Skeletal muscle tissue (tissue), 3 donors: ENCODE measurements at regions not wholly inside any gene's neighbourhood (a gene's known extent, or its start where the extent isn't known, plus 50 kb on each side); places are given as distances from the start of the nearest gene placed in this dataset.

ENCODE experiments used
- H3K27ac ChIP-seq: one replicate; pipeline ENCODE4 v1.7.0; 2013; ENCODE audit warnings: mild to moderate bottlenecking, low read depth, low read length, inconsistent platforms
- H3K27me3 ChIP-seq, 3 donors: one replicate each; pipeline ENCODE4 v1.7.0; 2013; ENCODE audit warnings: low read length in 3 of 3; ENCODE audit not compliant: control insufficient read depth in 3 of 3, insufficient read depth in 3 of 3
- H3K36me3 ChIP-seq, 3 donors: one replicate each; pipeline ENCODE4 v1.7.0; 2013; ENCODE audit warnings: low read length in 3 of 3; ENCODE audit not compliant: control insufficient read depth in 3 of 3, insufficient read depth in 3 of 3
- H3K4me1 ChIP-seq, 3 donors: one replicate each; pipeline ENCODE4 v1.7.0; 2013; ENCODE audit warnings: low read length in 3 of 3, mild to moderate bottlenecking in 3 of 3; ENCODE audit not compliant: control insufficient read depth in 3 of 3, insufficient read depth in 3 of 3
- H3K4me3 ChIP-seq, 3 donors: one replicate each; pipeline ENCODE4 v1.7.0; 2013; ENCODE audit warnings: low read length in 3 of 3
- H3K9ac ChIP-seq, 3 donors: one replicate each; pipeline ENCODE4 v1.7.0; 2013; ENCODE audit warnings: low read length in 3 of 3, mild to moderate bottlenecking in 3 of 3, moderate library complexity in 2 of 3, low read depth in 1 of 3
- H3K9me3 ChIP-seq, 3 donors: one replicate each; pipeline ENCODE4 v1.7.0; 2013; ENCODE audit warnings: low read length in 3 of 3; ENCODE audit not compliant: control insufficient read depth in 3 of 3
- donor health status: Osteomylitis.

GRCh38 chr1:30318864-30319718 lies 404.3 kb downstream of the MATN1 start:
- no peak overlapping the region for H3K4me3 ChIP-seq
- H3K27me3 ChIP-seq: peaks cover 10 to 15% (median 12%) of the 10 kb centered on the region in 3 donors
- H3K9me3 ChIP-seq: peaks cover 0 to 5% (median 4%) of the 10 kb centered on the region in 3 donors
- no peaks in the 10 kb centered on the region for H3K36me3 ChIP-seq
- H3K4me1 ChIP-seq: peaks cover 0 to 9% (median 4%) of the 10 kb centered on the region in 3 donors
- no peak overlapping the region for H3K9ac ChIP-seq
- no peak overlapping the region for H3K27ac ChIP-seq

- Histone ChIP-seq H3K9me3 (peaks cover 0 to 5% (median 4%) of the 10 kb centered on the region in 3 donors), H3K9ac (no peak overlapping the region), H3K27ac (no peak overlapping the region), H3K36me3 (no peaks in the 10 kb centered on the region), H3K4me3 (no peak overlapping the region), H3K4me1 (peaks cover 0 to 9% (median 4%) of the 10 kb centered on the region in 3 donors), H3K27me3 (peaks cover 10 to 15% (median 12%) of the 10 kb centered on the region in 3 donors)
These were observed 405.0 kb downstream of the MATN1 start for GRCh38 chr1:30318413-30318812.

- peaks cover 12 to 15% (median 14%) of the 10 kb centered on the region in 3 donors for H3K27me3 ChIP-seq
- peaks cover 0 to 5% (median 4%) of the 10 kb centered on the region in 3 donors for H3K9me3 ChIP-seq
- H3K4me1 ChIP-seq: peaks cover 0 to 9% (median 4%) of the 10 kb centered on the region in 3 donors
- no peak overlapping the region for H3K4me3 ChIP-seq
- no peaks in the 10 kb centered on the region for H3K36me3 ChIP-seq
- H3K9ac ChIP-seq: no peak overlapping the region
- no peak overlapping the region for H3K27ac ChIP-seq
These were observed 405.5 kb downstream of the MATN1 start for GRCh38 chr1:30317921-30318320.

- H3K27me3 ChIP-seq: peaks cover 12 to 15% (median 14%) of the 10 kb centered on the region in 3 donors
- no peak overlapping the region for H3K27ac ChIP-seq
- no peak overlapping the region for H3K9ac ChIP-seq
- H3K4me3 ChIP-seq: no peak overlapping the region
- peaks cover 0 to 7% (median 3%) of the 10 kb centered on the region in 3 donors for H3K4me1 ChIP-seq
- H3K36me3 ChIP-seq: no peaks in the 10 kb centered on the region
- H3K9me3 ChIP-seq: peaks cover 0 to 5% (median 4%) of the 10 kb centered on the region in 3 donors
These were observed 407.3 kb downstream of the MATN1 start for GRCh38 chr1:30316056-30316455.

GRCh38 chr1:30315185-30315960 lies 408.0 kb downstream of the MATN1 start:
- H3K9me3 ChIP-seq: peaks cover 0 to 5% (median 4%) of the 10 kb centered on the region in 3 donors
- peaks cover 0 to 1% (median 0%) of the 10 kb centered on the region in 3 donors for H3K4me1 ChIP-seq
- H3K27ac ChIP-seq: no peak overlapping the region
- no peak overlapping the region for H3K4me3 ChIP-seq
- no peak overlapping the region for H3K9ac ChIP-seq
- H3K36me3 ChIP-seq: no peaks in the 10 kb centered on the region
- H3K27me3 ChIP-seq: peaks cover 12 to 15% (median 14%) of the 10 kb centered on the region in 3 donors

- Histone ChIP-seq H3K9me3 (peaks cover 0 to 5% (median 4%) of the 10 kb centered on the region in 3 donors), H3K4me1 (no peaks in the 10 kb centered on the region), H3K36me3 (no peaks in the 10 kb centered on the region), H3K9ac (no peak overlapping the region), H3K27ac (no peak overlapping the region), H3K4me3 (no peak overlapping the region), H3K27me3 (peaks cover 12 to 15% (median 14%) of the 10 kb centered on the region in 3 donors)
These were observed 408.8 kb downstream of the MATN1 start for GRCh38 chr1:30314591-30314990.

- H3K9me3 ChIP-seq: peaks cover 0 to 5% (median 4%) of the 10 kb centered on the region in 3 donors
- no peaks in the 10 kb centered on the region for H3K4me1 ChIP-seq
- no peak overlapping the region for H3K9ac ChIP-seq
- no peak overlapping the region for H3K4me3 ChIP-seq
- no peaks in the 10 kb centered on the region for H3K36me3 ChIP-seq
- peaks cover 10 to 15% (median 14%) of the 10 kb centered on the region in 3 donors for H3K27me3 ChIP-seq
- H3K27ac ChIP-seq: no peak overlapping the region
These were observed 409.8 kb downstream of the MATN1 start for GRCh38 chr1:30313584-30313983.

GRCh38 chr1:30313176-30313575 lies 410.2 kb downstream of the MATN1 start:
- Histone ChIP-seq H3K9me3 (peaks cover 0 to 5% (median 4%) of the 10 kb centered on the region in 3 donors), H3K4me1 (no peaks in the 10 kb centered on the region), H3K27me3 (peaks cover 10 to 15% (median 14%) of the 10 kb centered on the region in 3 donors), H3K27ac (no peak overlapping the region), H3K9ac (no peak overlapping the region), H3K4me3 (no peak overlapping the region), H3K36me3 (no peaks in the 10 kb centered on the region)

- Histone ChIP-seq H3K36me3 (no peaks in the 10 kb centered on the region), H3K4me1 (no peaks in the 10 kb centered on the region), H3K9ac (no peak overlapping the region), H3K27ac (no peak overlapping the region), H3K9me3 (peaks cover 0 to 5% (median 4%) of the 10 kb centered on the region in 3 donors), H3K4me3 (no peak overlapping the region), H3K27me3 (peaks cover 10 to 15% (median 10%) of the 10 kb centered on the region in 3 donors)
These were observed 411.2 kb downstream of the MATN1 start for GRCh38 chr1:30312226-30312625.
